ENCODE measurements at regions not wholly inside any gene's neighbourhood (a gene's known extent, or its start where the extent isn't known, plus 50 kb on each side); places are given as distances from the start of the nearest gene placed in this dataset.

DNA sequence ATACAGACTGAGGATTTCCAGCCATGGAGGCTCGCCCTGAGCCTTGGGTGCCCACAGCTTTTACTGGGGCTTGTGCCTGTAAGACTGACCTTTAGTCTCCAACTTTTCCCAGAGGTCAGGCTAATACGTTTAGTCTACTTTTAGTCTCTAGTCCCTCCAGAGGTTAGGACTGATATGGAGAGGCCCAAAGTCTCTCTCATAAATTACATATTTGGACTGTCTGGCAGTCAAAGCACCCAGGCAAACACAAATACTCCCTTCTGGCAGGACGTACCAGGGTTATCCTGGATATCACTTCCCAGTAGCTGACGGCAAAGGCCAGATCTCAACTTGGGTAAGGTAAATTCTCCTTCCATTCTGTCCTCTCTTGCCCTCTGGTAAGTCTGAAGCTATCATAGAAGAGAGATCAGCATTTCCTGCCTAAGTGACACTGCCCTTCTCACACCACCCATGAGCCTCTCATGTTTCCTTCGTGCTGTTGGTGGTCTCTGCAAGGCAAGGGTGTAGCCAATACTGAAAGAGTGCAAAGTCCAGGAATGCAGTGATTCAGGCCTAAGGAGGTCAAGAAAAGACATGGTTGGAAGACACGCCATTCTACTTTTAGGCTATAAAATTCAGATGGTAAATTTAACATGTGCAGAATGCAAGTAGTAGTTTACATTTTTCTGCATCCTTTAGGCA is 69.3 kb upstream of the NEDD4L start:
- Histone ChIP-seq H3K9me3 (ENCODE audit: control insufficient read depth, low read depth, low read length) (no peaks in the 10 kb centered on the region), H3K4me1 (ENCODE audit: control insufficient read depth, insufficient read depth, low read length) (peaks cover 22% of the 10 kb centered on the region), H3K27me3 (ENCODE audit: control insufficient read depth, insufficient read depth, low read length) (no peaks in the 10 kb centered on the region), H3K36me3 (ENCODE audit: control insufficient read depth, insufficient read depth, low read length) (no peaks in the 10 kb centered on the region), H3K27ac (ENCODE audit: low read length) (no peak overlapping the region), H3K4me3 (ENCODE audit: low read length) (no peak overlapping the region)
- DNase-seq = no peak
- WGBS (ENCODE audit: insufficient coverage, low lambda C conversion rate) = 100% methylated on average over 1 of the region's 6 CpGs

DNA sequence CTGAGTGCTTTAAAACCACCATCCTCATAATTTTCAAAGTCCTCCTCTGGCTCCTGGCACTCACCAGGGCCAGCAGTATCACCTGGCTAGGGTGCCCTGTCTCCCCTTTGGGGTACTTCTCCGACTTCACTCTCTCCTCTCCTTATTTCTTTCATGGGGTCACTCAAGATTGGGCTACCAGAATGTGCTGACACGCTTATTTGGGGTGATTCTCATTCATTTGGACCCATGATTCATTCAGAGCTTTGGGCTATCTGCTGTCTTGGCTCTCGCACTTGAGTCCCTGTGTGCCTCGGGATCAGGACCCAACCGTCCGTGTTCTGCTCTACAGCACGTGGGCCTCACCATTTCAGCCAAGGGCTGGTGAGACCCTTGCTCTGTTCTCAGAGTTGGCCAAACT is 70.1 kb upstream of the NEDD4L start:
- no CpG with 5 or more reads among the region's 7 CpGs for WGBS (ENCODE audit: insufficient coverage, low lambda C conversion rate)
- Histone ChIP-seq H3K9me3 (ENCODE audit: control insufficient read depth, low read depth, low read length) (no peaks in the 10 kb centered on the region), H3K36me3 (ENCODE audit: control insufficient read depth, insufficient read depth, low read length) (no peaks in the 10 kb centered on the region), H3K4me3 (ENCODE audit: low read length) (no peak overlapping the region), H3K27me3 (ENCODE audit: control insufficient read depth, insufficient read depth, low read length) (no peaks in the 10 kb centered on the region), H3K4me1 (ENCODE audit: control insufficient read depth, insufficient read depth, low read length) (peaks cover 22% of the 10 kb centered on the region), H3K27ac (ENCODE audit: low read length) (no peak overlapping the region)
- DNase-seq = no peak

DNA sequence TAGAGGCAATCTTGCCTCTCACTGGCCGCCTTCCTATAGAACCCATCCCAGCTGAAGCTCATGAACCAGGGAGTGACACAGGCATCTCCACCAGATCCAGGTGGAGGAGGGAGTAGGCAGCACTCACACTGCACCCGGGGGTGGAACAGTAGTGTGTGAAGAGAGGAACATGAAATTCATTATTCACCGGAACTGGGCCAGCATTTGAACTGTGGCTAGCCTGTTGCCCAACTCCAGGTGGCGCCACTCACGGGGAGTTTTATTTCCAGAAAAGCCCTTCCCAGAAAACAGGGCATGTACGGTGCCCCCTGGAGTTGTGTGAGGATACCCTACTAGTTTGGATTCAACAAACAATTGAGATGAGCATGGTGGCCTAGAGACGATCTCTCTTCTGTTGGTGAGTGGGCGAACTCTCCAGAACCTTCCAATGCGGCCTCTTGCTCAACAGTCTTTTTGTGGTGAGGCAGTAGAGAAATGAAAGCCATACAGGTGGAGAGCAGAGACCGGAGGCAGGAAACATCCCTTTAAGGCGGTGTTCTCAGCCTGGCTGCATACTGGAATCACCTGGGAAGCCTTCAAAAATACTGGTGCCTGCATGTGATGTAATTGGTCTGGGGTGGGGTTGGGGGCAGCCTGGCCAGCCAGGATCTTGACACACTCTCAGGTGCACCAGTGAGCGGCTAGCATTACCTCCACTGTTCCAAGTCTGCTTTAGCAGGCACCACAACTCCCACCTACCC is 73.5 kb upstream of the NEDD4L start:
- WGBS (ENCODE audit: insufficient coverage, low lambda C conversion rate) = no CpG with 5 or more reads among the region's 12 CpGs
- Histone ChIP-seq H3K4me3 (ENCODE audit: low read length) (no peak overlapping the region), H3K9me3 (ENCODE audit: control insufficient read depth, low read depth, low read length) (no peaks in the 10 kb centered on the region), H3K27ac (ENCODE audit: low read length) (no peak overlapping the region), H3K4me1 (ENCODE audit: control insufficient read depth, insufficient read depth, low read length) (peaks cover 15% of the 10 kb centered on the region), H3K27me3 (ENCODE audit: control insufficient read depth, insufficient read depth, low read length) (no peaks in the 10 kb centered on the region), H3K36me3 (ENCODE audit: control insufficient read depth, insufficient read depth, low read length) (no peaks in the 10 kb centered on the region)
- no peak for DNase-seq

DNA sequence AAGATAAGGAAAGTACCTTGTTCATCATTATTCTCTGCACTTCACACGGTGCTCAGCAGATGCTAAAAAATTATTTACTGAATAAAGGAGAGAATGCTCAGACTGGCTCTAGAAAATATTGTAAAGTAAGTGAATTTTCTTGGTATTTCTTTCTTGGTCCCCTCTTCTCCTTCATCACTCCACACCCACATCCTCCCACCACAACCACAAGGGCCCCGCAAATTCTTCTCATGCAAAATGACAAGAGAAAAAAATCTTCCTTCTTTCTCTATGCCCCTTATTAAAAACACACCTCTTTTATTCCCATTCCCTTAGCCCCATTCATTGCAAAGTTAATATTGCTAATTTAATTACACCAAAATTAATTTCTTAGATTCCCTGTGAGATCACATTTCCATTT is 74.2 kb upstream of the NEDD4L start:
- no peaks in the 10 kb centered on the region for H3K9me3 ChIP-seq (ENCODE audit: control insufficient read depth, low read depth, low read length)
- H3K36me3 ChIP-seq (ENCODE audit: control insufficient read depth, insufficient read depth, low read length) = no peaks in the 10 kb centered on the region
- 80% methylated on average over 1 of the region's 2 CpGs for WGBS (ENCODE audit: insufficient coverage, low lambda C conversion rate)
- DNase-seq = no peak
- no peak overlapping the region for H3K27ac ChIP-seq (ENCODE audit: low read length)
- no peak overlapping the region for H3K4me3 ChIP-seq (ENCODE audit: low read length)
- H3K27me3 ChIP-seq (ENCODE audit: control insufficient read depth, insufficient read depth, low read length) = no peaks in the 10 kb centered on the region
- H3K4me1 ChIP-seq (ENCODE audit: control insufficient read depth, insufficient read depth, low read length) = peaks cover 10% of the 10 kb centered on the region

DNA sequence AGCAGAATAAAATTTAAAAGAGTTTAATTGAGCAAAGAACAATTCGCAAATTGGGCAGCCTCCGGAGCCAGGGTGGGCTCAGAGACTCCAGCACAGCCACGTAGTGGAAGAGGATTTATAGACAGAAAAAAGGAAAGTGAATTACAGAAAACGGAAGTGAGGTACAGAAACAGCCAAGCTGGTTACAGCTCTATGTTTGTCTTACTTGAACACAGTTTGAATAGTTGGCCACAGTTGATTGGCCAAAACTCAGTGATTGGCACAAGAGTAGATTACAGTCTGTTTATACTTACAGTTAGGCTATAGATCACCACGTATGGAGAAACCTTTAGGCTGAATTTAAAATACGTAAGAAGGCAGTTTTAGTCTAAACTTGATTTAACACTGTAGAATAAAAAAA is 78.8 kb upstream of the NEDD4L start:
- 92% methylated on average over 2 of the region's 6 CpGs for WGBS (ENCODE audit: insufficient coverage, low lambda C conversion rate)
- H3K4me3 ChIP-seq (ENCODE audit: low read length) = no peak overlapping the region
- H3K36me3 ChIP-seq (ENCODE audit: control insufficient read depth, insufficient read depth, low read length) = no peaks in the 10 kb centered on the region
- H3K27ac ChIP-seq (ENCODE audit: low read length) = no peak overlapping the region
- H3K9me3 ChIP-seq (ENCODE audit: control insufficient read depth, low read depth, low read length) = peaks cover 2% of the 10 kb centered on the region
- no peaks in the 10 kb centered on the region for H3K4me1 ChIP-seq (ENCODE audit: control insufficient read depth, insufficient read depth, low read length)
- H3K27me3 ChIP-seq (ENCODE audit: control insufficient read depth, insufficient read depth, low read length) = no peaks in the 10 kb centered on the region
- no peak for DNase-seq

DNA sequence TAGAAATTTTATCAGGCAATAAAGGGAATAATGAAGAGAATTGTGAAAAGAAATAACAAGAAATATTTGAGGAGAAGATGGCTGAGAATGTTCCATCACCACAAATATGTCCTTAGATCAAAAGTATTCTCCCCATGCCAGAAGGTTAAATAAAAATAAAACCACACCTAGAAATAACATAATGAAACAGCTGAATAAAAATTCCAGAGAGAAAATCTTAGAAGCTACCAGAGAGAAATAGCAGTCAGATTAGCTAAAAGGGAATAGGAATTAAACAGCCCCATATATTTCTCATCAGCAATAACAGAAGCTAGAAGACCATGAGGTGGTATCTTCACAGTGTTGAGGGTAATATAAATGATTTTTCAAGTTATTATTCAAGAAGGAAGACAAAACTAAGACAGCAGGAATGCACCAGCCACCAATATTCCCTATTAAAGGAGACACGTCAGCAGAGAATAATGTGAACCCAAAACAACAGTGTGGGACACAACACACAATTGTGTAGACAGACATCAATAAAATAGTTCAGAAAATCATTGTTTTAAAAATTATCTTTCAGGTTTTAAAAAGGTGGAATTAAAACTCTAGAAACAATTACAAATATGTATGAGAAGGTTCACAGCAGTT is 82.0 kb upstream of the NEDD4L start:
- Histone ChIP-seq H3K36me3 (ENCODE audit: control insufficient read depth, insufficient read depth, low read length) (no peaks in the 10 kb centered on the region), H3K4me3 (ENCODE audit: low read length) (no peak overlapping the region), H3K27me3 (ENCODE audit: control insufficient read depth, insufficient read depth, low read length) (no peaks in the 10 kb centered on the region), H3K27ac (ENCODE audit: low read length) (no peak overlapping the region), H3K9me3 (ENCODE audit: control insufficient read depth, low read depth, low read length) (peaks cover 2% of the 10 kb centered on the region), H3K4me1 (ENCODE audit: control insufficient read depth, insufficient read depth, low read length) (peaks cover 2% of the 10 kb centered on the region)
- WGBS (ENCODE audit: insufficient coverage, low lambda C conversion rate) = 100% methylated on average over 1 of the region's 1 CpG
- DNase-seq = no peak

DNA sequence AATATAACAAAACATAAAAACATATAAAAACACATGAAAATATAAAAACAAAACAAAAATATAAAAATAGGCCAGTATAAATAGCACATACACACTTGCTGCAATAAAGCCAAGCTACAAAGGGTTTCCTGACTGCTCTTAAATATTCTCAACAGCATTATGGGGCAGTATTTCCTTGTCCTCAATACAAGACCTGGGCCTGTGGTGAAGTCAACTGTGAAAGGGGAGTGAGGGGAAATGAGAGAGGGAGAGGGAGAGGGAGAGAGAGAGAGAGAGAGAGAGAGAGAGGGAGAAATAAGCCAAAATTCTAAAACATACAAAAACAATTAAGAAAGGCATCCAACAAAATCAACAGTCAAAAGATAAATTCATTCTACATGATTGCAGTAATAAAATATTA is 82.6 kb upstream of the NEDD4L start:
- Histone ChIP-seq H3K9me3 (ENCODE audit: control insufficient read depth, low read depth, low read length) (peaks cover 2% of the 10 kb centered on the region), H3K4me3 (ENCODE audit: low read length) (no peak overlapping the region), H3K4me1 (ENCODE audit: control insufficient read depth, insufficient read depth, low read length) (peaks cover 6% of the 10 kb centered on the region), H3K27ac (ENCODE audit: low read length) (no peak overlapping the region), H3K36me3 (ENCODE audit: control insufficient read depth, insufficient read depth, low read length) (no peaks in the 10 kb centered on the region), H3K27me3 (ENCODE audit: control insufficient read depth, insufficient read depth, low read length) (no peaks in the 10 kb centered on the region)
- no peak for DNase-seq

DNA sequence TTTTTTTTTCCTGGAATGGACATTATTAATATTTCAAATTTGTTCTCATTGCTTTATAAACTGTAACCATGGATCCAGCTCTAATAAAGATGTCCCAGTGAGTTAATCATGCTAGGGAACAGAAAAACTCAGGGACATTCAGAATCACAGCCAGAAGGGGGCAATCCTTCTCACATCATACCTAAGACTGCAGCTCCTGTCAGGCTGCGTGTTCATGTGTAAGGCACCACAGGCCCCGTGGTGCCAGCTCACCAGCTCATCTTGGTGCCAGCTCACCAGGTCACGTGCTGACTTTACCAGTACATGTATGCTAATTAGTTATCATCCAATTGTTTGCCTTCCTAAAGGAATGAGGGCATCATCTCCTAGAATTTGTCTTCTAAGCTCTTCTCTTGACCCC is 84.7 kb upstream of the NEDD4L start:
- 40% methylated on average over 1 of the region's 3 CpGs for WGBS (ENCODE audit: insufficient coverage, low lambda C conversion rate)
- Histone ChIP-seq H3K27ac (ENCODE audit: low read length) (no peak overlapping the region), H3K36me3 (ENCODE audit: control insufficient read depth, insufficient read depth, low read length) (no peaks in the 10 kb centered on the region), H3K9me3 (ENCODE audit: control insufficient read depth, low read depth, low read length) (peaks cover 2% of the 10 kb centered on the region), H3K27me3 (ENCODE audit: control insufficient read depth, insufficient read depth, low read length) (no peaks in the 10 kb centered on the region), H3K4me3 (ENCODE audit: low read length) (no peak overlapping the region), H3K4me1 (ENCODE audit: control insufficient read depth, insufficient read depth, low read length) (peaks cover 16% of the 10 kb centered on the region)
- peak; percentile 62 to 69 for DNase-seq

DNA sequence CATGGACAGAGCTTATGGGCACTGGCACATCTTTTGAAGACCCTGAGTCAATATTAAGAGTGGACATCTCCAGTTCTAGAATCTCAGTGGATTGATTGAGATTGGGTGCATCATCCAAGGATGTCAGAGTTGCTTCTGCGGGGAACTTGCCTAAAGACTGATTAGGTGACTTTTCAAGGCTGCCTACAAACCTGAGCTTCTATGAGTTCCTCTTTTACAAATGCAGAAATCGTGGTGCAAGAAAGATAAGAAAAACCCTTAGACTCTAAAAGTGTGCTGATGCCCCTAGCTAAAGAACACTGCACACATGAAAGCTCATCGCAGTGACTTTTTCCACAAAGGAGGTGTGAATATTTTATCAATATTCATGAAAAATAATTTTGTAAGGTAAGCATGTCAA is 86.8 kb upstream of the NEDD4L start:
- H3K36me3 ChIP-seq (ENCODE audit: control insufficient read depth, insufficient read depth, low read length) = no peaks in the 10 kb centered on the region
- H3K4me3 ChIP-seq (ENCODE audit: low read length) = no peak overlapping the region
- no peaks in the 10 kb centered on the region for H3K27me3 ChIP-seq (ENCODE audit: control insufficient read depth, insufficient read depth, low read length)
- 100% methylated on average over 1 of the region's 3 CpGs for WGBS (ENCODE audit: insufficient coverage, low lambda C conversion rate)
- H3K27ac ChIP-seq (ENCODE audit: low read length) = no peak overlapping the region
- H3K9me3 ChIP-seq (ENCODE audit: control insufficient read depth, low read depth, low read length) = peaks cover 2% of the 10 kb centered on the region
- peaks cover 28% of the 10 kb centered on the region for H3K4me1 ChIP-seq (ENCODE audit: control insufficient read depth, insufficient read depth, low read length)
- no peak for DNase-seq

DNA sequence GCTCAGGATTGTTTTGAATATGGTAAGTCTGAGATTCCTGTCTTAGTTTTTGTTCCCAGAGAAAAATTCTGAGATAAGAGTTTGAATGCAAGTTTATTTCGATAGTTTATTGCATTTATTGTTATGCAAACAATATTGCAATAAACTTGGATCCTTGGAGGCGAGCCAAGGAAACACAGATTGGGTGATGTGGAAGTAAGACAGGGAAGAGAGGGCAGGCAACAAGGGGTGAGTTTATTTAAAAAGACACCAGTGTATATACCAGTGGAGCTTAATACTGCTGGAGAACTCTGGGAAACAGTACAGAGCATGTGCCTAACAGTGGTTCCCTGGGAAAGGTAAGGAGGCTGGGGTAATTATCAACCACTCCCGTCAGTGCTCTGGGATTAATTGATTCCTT is 87.5 kb upstream of the NEDD4L start:
- H3K27ac ChIP-seq (ENCODE audit: low read length) = no peak overlapping the region
- peaks cover 29% of the 10 kb centered on the region for H3K4me1 ChIP-seq (ENCODE audit: control insufficient read depth, insufficient read depth, low read length)
- no peak overlapping the region for H3K4me3 ChIP-seq (ENCODE audit: low read length)
- WGBS (ENCODE audit: insufficient coverage, low lambda C conversion rate) = 40% methylated on average over 1 of the region's 3 CpGs
- H3K9me3 ChIP-seq (ENCODE audit: control insufficient read depth, low read depth, low read length) = peaks cover 2% of the 10 kb centered on the region
- no peaks in the 10 kb centered on the region for H3K27me3 ChIP-seq (ENCODE audit: control insufficient read depth, insufficient read depth, low read length)
- no peaks in the 10 kb centered on the region for H3K36me3 ChIP-seq (ENCODE audit: control insufficient read depth, insufficient read depth, low read length)
- peak; percentile 28 to 73 for DNase-seq

Data from large intestine (tissue), 3 donors.